ENCODE measurements at regions not wholly inside any gene's neighbourhood (a gene's known extent, or its start where the extent isn't known, plus 50 kb on each side); places are given as distances from the start of the nearest gene placed in this dataset.

GRCh38 chr1:81430236-81430938 is 370.3 kb upstream of the ADGRL2 start:
- no peak for DNase-seq
- intact Hi-C loops (cut with DNase I) = no loop called here
- ATAC-seq = no peak

- intact Hi-C loops (cut with DNase I) = no loop called here
- no peak for ATAC-seq
- DNase-seq = no peak
Observed at GRCh38 chr1:81428998-81429397, 371.7 kb upstream of the ADGRL2 start.

GRCh38 chr1:81424816-81425215 is 375.9 kb upstream of the ADGRL2 start:
- ATAC-seq (no peak), DNase-seq (no peak)
- intact Hi-C loops (cut with DNase I) = no loop called here

- peak; percentile 76 to 85 for ATAC-seq
- DNase-seq = no peak
- intact Hi-C loops (cut with DNase I) = no loop called here
Observed at GRCh38 chr1:81424061-81424460, 376.7 kb upstream of the ADGRL2 start.

GRCh38 chr1:81420760-81421159 is 380.0 kb upstream of the ADGRL2 start:
- ATAC-seq = no peak
- no peak for DNase-seq

GRCh38 chr1:81414488-81415015 is 386.2 kb upstream of the ADGRL2 start:
- peak; percentile 88 to 96 for ATAC-seq
- intact Hi-C loops (cut with DNase I) = no loop called here
- DNase-seq = peak; percentile 71

More at GRCh38 chr1:81420760-81421159, 380.0 kb upstream of the ADGRL2 start:
- intact Hi-C loops (cut with DNase I) = no loop called here

GRCh38 chr1:81412954-81413353 is 387.8 kb upstream of the ADGRL2 start:
- no peak for DNase-seq
- intact Hi-C loops (cut with DNase I) = no loop called here
- no peak for ATAC-seq

- ATAC-seq = peak; percentile 30 to 76
- DNase-seq = no peak
- intact Hi-C loops (cut with DNase I) = no loop called here
Observed at GRCh38 chr1:81410941-81411340, 389.8 kb upstream of the ADGRL2 start.

GRCh38 chr1:81410351-81410750 is 390.4 kb upstream of the ADGRL2 start:
- ATAC-seq = no peak
- DNase-seq = no peak
- intact Hi-C loops (cut with DNase I) = no loop called here

GRCh38 chr1:81409780-81410274 is 390.9 kb upstream of the ADGRL2 start:
- intact Hi-C loops (cut with DNase I) = no loop called here
- ATAC-seq = no peak
- no peak for DNase-seq

GRCh38 chr1:81409262-81409661 is 391.5 kb upstream of the ADGRL2 start:
- DNase-seq (no peak), ATAC-seq (peak in 1 of 2 donors; percentile 40)
- intact Hi-C loops (cut with DNase I) = no loop called here

GRCh38 chr1:81408419-81408818 is 392.3 kb upstream of the ADGRL2 start:
- intact Hi-C loops (cut with DNase I) = no loop called here
- DNase-seq = no peak
- ATAC-seq = no peak

- DNase-seq = no peak
- intact Hi-C loops (cut with DNase I) = no loop called here
- no peak for ATAC-seq
Observed at GRCh38 chr1:81407000-81407821, 393.5 kb upstream of the ADGRL2 start.

GRCh38 chr1:81406292-81406999 is 394.3 kb upstream of the ADGRL2 start:
- intact Hi-C loops (cut with DNase I) = no loop called here
- ATAC-seq (no peak), DNase-seq (no peak)

- intact Hi-C loops (cut with DNase I) = no loop called here
- ATAC-seq (no peak), DNase-seq (no peak)
Observed at GRCh38 chr1:81398041-81398440, 402.7 kb upstream of the ADGRL2 start.

GRCh38 chr1:81392526-81393226 is 408.1 kb upstream of the ADGRL2 start:
- intact Hi-C loops (cut with DNase I) = no loop called here
- ATAC-seq = no peak
- DNase-seq = no peak

GRCh38 chr1:81391125-81391828 is 409.5 kb upstream of the ADGRL2 start:
- DNase-seq (no peak), ATAC-seq (no peak)

GRCh38 chr1:81388435-81388834 is 412.3 kb upstream of the ADGRL2 start:
- peak in 1 of 2 donors; percentile 78 for ATAC-seq
- DNase-seq = no peak
- intact Hi-C loops (cut with DNase I) = no loop called here

More at GRCh38 chr1:81391125-81391828, 409.5 kb upstream of the ADGRL2 start:
- intact Hi-C loops (cut with DNase I) = no loop called here

Measured in left cardiac atrium (tissue), 4 donors.